ENCODE measurements at regions not wholly inside any gene's neighbourhood (a gene's known extent, or its start where the extent isn't known, plus 50 kb on each side); places are given as distances from the start of the nearest gene placed in this dataset.

GRCh38 chr3:10756546-10756945 is 59.5 kb upstream of the SLC6A11 start:
- Histone ChIP-seq H3K27ac (no peak overlapping the region), H2AFZ (ENCODE audit: low read depth) (no peak overlapping the region), H3K36me3 (ENCODE audit: insufficient read depth) (no peaks in the 10 kb centered on the region), H3K4me1 (ENCODE audit: low read depth, poor library complexity, severe bottlenecking) (no peaks in the 10 kb centered on the region), H4K20me1 (ENCODE audit: insufficient read depth) (no peaks in the 10 kb centered on the region), H3K4me3 (IDR thresholded peaks at IDR 0.05; ENCODE audit: insufficient read depth, low read depth, low read length) (no peak overlapping the region), H3K27me3 (ENCODE audit: insufficient read depth, low read depth) (peaks cover 5% of the 10 kb centered on the region; the same call in 1 of the 2 replicates), H3K9ac (no peak overlapping the region), H3K79me2 (ENCODE audit: insufficient read depth, low read depth) (no peaks in the 10 kb centered on the region), H3K4me2 (no peak overlapping the region)
- no peak for TF ChIP-seq CTCF (conservative IDR thresholded peaks at IDR 0.05; ENCODE audit: low read depth, low read length)

- no peak overlapping the region for H2AFZ ChIP-seq (ENCODE audit: low read depth)
- H3K27ac ChIP-seq, result no peak overlapping the region
- H3K4me1 ChIP-seq (ENCODE audit: low read depth, poor library complexity, severe bottlenecking), result no peaks in the 10 kb centered on the region
- H3K4me3 ChIP-seq (IDR thresholded peaks at IDR 0.05; ENCODE audit: insufficient read depth, low read depth, low read length), result no peak overlapping the region
- TF ChIP-seq CTCF (conservative IDR thresholded peaks at IDR 0.05; ENCODE audit: low read depth, low read length), result no peak
- H3K27me3 ChIP-seq (ENCODE audit: insufficient read depth, low read depth), result peaks cover 2% of the 10 kb centered on the region; the same call in 1 of the 2 replicates
- no peak overlapping the region for H3K9ac ChIP-seq
- no peak overlapping the region for H3K4me2 ChIP-seq
- no peaks in the 10 kb centered on the region for H3K79me2 ChIP-seq (ENCODE audit: insufficient read depth, low read depth)
- H3K36me3 ChIP-seq (ENCODE audit: insufficient read depth), result no peaks in the 10 kb centered on the region
- no peaks in the 10 kb centered on the region for H4K20me1 ChIP-seq (ENCODE audit: insufficient read depth)
Observed at GRCh38 chr3:10757021-10757820, 58.8 kb upstream of the SLC6A11 start.

GRCh38 chr3:10757821-10758130 is 58.3 kb upstream of the SLC6A11 start:
- Histone ChIP-seq H3K36me3 (ENCODE audit: insufficient read depth) (no peaks in the 10 kb centered on the region), H2AFZ (ENCODE audit: low read depth) (no peak overlapping the region), H3K4me2 (no peak overlapping the region), H3K27me3 (ENCODE audit: insufficient read depth, low read depth) (peaks cover 2% of the 10 kb centered on the region; the same call in 1 of the 2 replicates), H4K20me1 (ENCODE audit: insufficient read depth) (no peaks in the 10 kb centered on the region), H3K27ac (no peak overlapping the region), H3K79me2 (ENCODE audit: insufficient read depth, low read depth) (no peaks in the 10 kb centered on the region), H3K9ac (no peak overlapping the region), H3K4me1 (ENCODE audit: low read depth, poor library complexity, severe bottlenecking) (no peaks in the 10 kb centered on the region), H3K4me3 (IDR thresholded peaks at IDR 0.05; ENCODE audit: insufficient read depth, low read depth, low read length) (no peak overlapping the region)
- no peak for TF ChIP-seq CTCF (conservative IDR thresholded peaks at IDR 0.05; ENCODE audit: low read depth, low read length)

- Histone ChIP-seq H3K4me2 (no peak overlapping the region), H3K4me1 (ENCODE audit: low read depth, poor library complexity, severe bottlenecking) (no peaks in the 10 kb centered on the region), H3K79me2 (ENCODE audit: insufficient read depth, low read depth) (no peaks in the 10 kb centered on the region), H3K36me3 (ENCODE audit: insufficient read depth) (no peaks in the 10 kb centered on the region), H3K27ac (no peak overlapping the region), H3K4me3 (IDR thresholded peaks at IDR 0.05; ENCODE audit: insufficient read depth, low read depth, low read length) (no peak overlapping the region), H2AFZ (ENCODE audit: low read depth) (no peak overlapping the region), H4K20me1 (ENCODE audit: insufficient read depth) (no peaks in the 10 kb centered on the region), H3K9ac (no peak overlapping the region), H3K27me3 (ENCODE audit: insufficient read depth, low read depth) (no peaks in the 10 kb centered on the region; the same call in 1 of the 2 replicates)
- peak; percentile 50 for TF ChIP-seq CTCF (conservative IDR thresholded peaks at IDR 0.05; ENCODE audit: low read depth, low read length)
Observed at GRCh38 chr3:10758304-10759037, 57.6 kb upstream of the SLC6A11 start.

Data from KMS-11 (cell line).